Activated CD4-positive, alpha-beta T cell treated with anti-CD3 and anti-CD28 coated beads, Interleukin-2, amount 50 U/mL, for 24 hours (primary cell): ENCODE measurements at regions not wholly inside any gene's neighbourhood (a gene's known extent, or its start where the extent isn't known, plus 50 kb on each side); places are given as distances from the start of the nearest gene placed in this dataset.

Source experiments
- DNase-seq, 2 donors: peaks; one replicate each; pipeline ENCODE4 v3.0.0-alpha.2; 2020; ENCODE audit warnings: low read depth in 1 of 2, low spot score in 1 of 2

GRCh38 chr9:16304301-16304700, 566.2 kb downstream of the BNC2 start:
- DNase-seq = no peak

- no peak for DNase-seq
Measured at GRCh38 chr9:16306586-16306985, 563.9 kb downstream of the BNC2 start.

GRCh38 chr9:16307626-16308195, 562.8 kb downstream of the BNC2 start:
- DNase-seq = no peak

- DNase-seq = no peak
Measured at GRCh38 chr9:16308645-16309044, 561.8 kb downstream of the BNC2 start.

GRCh38 chr9:16309082-16309468, 561.4 kb downstream of the BNC2 start:
- no peak for DNase-seq

GRCh38 chr9:16309469-16310271, 560.8 kb downstream of the BNC2 start:
- DNase-seq = no peak

GRCh38 chr9:16310278-16311110, 560.0 kb downstream of the BNC2 start:
- DNase-seq = no peak

GRCh38 chr9:16312116-16312515, 558.4 kb downstream of the BNC2 start:
- DNase-seq = no peak

GRCh38 chr9:16312962-16313546, 557.4 kb downstream of the BNC2 start:
- no peak for DNase-seq

- no peak for DNase-seq
Measured at GRCh38 chr9:16314476-16314875, 556.0 kb downstream of the BNC2 start.

- no peak for DNase-seq
Measured at GRCh38 chr9:16315720-16316119, 554.8 kb downstream of the BNC2 start.

GRCh38 chr9:16316456-16316855, 554.0 kb downstream of the BNC2 start:
- DNase-seq = no peak

GRCh38 chr9:16316911-16317817, 553.3 kb downstream of the BNC2 start:
- no peak for DNase-seq

GRCh38 chr9:16318516-16319060, 551.9 kb downstream of the BNC2 start:
- DNase-seq = no peak

- DNase-seq = no peak
Measured at GRCh38 chr9:16319646-16320045, 550.8 kb downstream of the BNC2 start.

- DNase-seq = no peak
Measured at GRCh38 chr9:16320338-16320902, 550.0 kb downstream of the BNC2 start.

- no peak for DNase-seq
Measured at GRCh38 chr9:16321461-16322119, 548.9 kb downstream of the BNC2 start.

- DNase-seq = no peak
Measured at GRCh38 chr9:16322849-16323248, 547.6 kb downstream of the BNC2 start.

- no peak for DNase-seq
Measured at GRCh38 chr9:16325966-16326365, 544.5 kb downstream of the BNC2 start.
